Mammary epithelial cell (primary cell): ENCODE measurements at regions not wholly inside any gene's neighbourhood (a gene's known extent, or its start where the extent isn't known, plus 50 kb on each side); places are given as distances from the start of the nearest gene placed in this dataset.

ENCODE experiments used
- CTCF ChIP-seq, 2 donors: IDR thresholded peaks in 1 of 2; conservative IDR thresholded peaks in 1 of 2; 2 replicates each; pipeline ENCODE4 v1.5.1; 2011 to 2012; ENCODE audit warnings: inconsistent platforms in 2 of 2, low read length in 2 of 2, mild to moderate bottlenecking in 2 of 2, control low read depth in 1 of 2, low read depth in 1 of 2; ENCODE audit not compliant: insufficient read depth in 1 of 2; ENCODE audit errors: extremely low read depth in 1 of 2
- EZH2 ChIP-seq: IDR thresholded peaks from 2 replicates; pipeline ENCODE4 v1.6.1; 2012; ENCODE audit warnings: low read length, inconsistent platforms, borderline replicate concordance

DNA sequence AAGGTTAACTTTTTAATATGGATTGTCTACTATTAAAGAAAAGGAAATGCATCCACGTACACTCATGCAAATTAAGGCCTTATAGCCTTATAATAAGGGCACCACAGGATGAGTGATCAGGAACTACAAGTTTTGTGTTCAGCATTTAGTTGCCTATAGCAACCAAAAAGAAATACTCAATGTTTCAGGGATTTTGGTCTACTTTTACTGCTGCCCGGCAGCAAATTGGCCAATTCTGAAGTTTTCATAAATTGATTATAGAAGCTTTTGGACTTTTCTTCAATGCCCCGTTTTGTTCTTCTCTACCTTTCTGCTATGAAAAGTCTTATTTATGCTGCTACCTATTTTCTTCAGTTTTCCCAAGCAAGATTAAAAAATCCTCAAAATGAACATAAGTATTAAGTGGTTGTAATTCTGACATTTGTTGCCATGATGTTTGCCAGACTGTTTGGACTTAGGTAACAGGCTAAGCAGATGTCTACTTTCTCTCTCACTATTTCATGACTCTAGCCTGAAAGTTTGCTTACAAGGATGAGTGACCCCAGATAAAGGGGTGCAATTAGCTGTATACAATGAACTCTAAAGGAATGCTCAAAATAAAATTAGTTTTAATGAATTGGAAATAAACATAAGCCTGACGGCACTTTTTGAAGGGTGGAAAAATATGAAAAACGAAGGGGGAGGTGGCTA, 391.5 kb upstream of the DAB2 start:
- TF ChIP-seq CTCF (conservative IDR thresholded peaks at IDR 0.05 in 1 of 2, IDR thresholded peaks at IDR 0.05 in 1 of 2; ENCODE audit: extremely low read depth in 1 of 2, insufficient read depth in 1 of 2, low read depth in 1 of 2, low read length in 2 of 2) (no peak), EZH2 (no peak)
